SK-N-SH (cell line): ENCODE measurements at regions not wholly inside any gene's neighbourhood (a gene's known extent, or its start where the extent isn't known, plus 50 kb on each side); places are given as distances from the start of the nearest gene placed in this dataset.

Experiments
- ELF1 ChIP-seq: IDR thresholded peaks from 2 replicates; pipeline ENCODE4 v1.4.0; 2012
- MXI1 ChIP-seq: IDR thresholded peaks from 2 replicates; pipeline ENCODE4 v1.6.1; 2012; ENCODE audit warnings: mild to moderate bottlenecking, low read depth, low read length, improper control_type of control experiment
- NRF1 ChIP-seq: IDR thresholded peaks from 2 replicates; pipeline ENCODE4 v1.6.1; 2012; ENCODE audit warnings: low read depth, mild to moderate bottlenecking, low read length
- SMC3 ChIP-seq: IDR thresholded peaks from 2 replicates; pipeline ENCODE4 v1.6.1; 2012; ENCODE audit warnings: low read depth, low read length, improper control_type of control experiment
- TCF12 ChIP-seq: IDR thresholded peaks from 2 replicates; pipeline ENCODE4 v1.4.0; 2012
- TF ChIP-seq, protein P1 (sequence below): fragments of 200-600 bp; sonication (generic); IDR thresholded peaks from 2 replicates; pipeline ENCODE4 v1.6.1; 2017; ENCODE audit warnings: antibody characterized with exemption, mild to moderate bottlenecking, moderate library complexity
- TF ChIP-seq, protein P2 (sequence below): IDR thresholded peaks from 2 replicates; pipeline ENCODE4 v1.6.1; 2012; ENCODE audit warnings: mild to moderate bottlenecking, low read depth, low read length, moderate library complexity

GRCh38 chr1:191904991-191905390 is 253.3 kb upstream of the RGS18 start:
- TF ChIP-seq NRF1 (no peak), TCF12 (no peak), SMC3 (no peak), MXI1 (no peak), ELF1 (no peak)
- TF ChIP-seq, protein P1, sequence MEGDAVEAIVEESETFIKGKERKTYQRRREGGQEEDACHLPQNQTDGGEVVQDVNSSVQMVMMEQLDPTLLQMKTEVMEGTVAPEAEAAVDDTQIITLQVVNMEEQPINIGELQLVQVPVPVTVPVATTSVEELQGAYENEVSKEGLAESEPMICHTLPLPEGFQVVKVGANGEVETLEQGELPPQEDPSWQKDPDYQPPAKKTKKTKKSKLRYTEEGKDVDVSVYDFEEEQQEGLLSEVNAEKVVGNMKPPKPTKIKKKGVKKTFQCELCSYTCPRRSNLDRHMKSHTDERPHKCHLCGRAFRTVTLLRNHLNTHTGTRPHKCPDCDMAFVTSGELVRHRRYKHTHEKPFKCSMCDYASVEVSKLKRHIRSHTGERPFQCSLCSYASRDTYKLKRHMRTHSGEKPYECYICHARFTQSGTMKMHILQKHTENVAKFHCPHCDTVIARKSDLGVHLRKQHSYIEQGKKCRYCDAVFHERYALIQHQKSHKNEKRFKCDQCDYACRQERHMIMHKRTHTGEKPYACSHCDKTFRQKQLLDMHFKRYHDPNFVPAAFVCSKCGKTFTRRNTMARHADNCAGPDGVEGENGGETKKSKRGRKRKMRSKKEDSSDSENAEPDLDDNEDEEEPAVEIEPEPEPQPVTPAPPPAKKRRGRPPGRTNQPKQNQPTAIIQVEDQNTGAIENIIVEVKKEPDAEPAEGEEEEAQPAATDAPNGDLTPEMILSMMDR, result no peak
- TF ChIP-seq, protein P2, sequence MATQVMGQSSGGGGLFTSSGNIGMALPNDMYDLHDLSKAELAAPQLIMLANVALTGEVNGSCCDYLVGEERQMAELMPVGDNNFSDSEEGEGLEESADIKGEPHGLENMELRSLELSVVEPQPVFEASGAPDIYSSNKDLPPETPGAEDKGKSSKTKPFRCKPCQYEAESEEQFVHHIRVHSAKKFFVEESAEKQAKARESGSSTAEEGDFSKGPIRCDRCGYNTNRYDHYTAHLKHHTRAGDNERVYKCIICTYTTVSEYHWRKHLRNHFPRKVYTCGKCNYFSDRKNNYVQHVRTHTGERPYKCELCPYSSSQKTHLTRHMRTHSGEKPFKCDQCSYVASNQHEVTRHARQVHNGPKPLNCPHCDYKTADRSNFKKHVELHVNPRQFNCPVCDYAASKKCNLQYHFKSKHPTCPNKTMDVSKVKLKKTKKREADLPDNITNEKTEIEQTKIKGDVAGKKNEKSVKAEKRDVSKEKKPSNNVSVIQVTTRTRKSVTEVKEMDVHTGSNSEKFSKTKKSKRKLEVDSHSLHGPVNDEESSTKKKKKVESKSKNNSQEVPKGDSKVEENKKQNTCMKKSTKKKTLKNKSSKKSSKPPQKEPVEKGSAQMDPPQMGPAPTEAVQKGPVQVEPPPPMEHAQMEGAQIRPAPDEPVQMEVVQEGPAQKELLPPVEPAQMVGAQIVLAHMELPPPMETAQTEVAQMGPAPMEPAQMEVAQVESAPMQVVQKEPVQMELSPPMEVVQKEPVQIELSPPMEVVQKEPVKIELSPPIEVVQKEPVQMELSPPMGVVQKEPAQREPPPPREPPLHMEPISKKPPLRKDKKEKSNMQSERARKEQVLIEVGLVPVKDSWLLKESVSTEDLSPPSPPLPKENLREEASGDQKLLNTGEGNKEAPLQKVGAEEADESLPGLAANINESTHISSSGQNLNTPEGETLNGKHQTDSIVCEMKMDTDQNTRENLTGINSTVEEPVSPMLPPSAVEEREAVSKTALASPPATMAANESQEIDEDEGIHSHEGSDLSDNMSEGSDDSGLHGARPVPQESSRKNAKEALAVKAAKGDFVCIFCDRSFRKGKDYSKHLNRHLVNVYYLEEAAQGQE, result no peak
